ENCODE measurements at regions not wholly inside any gene's neighbourhood (a gene's known extent, or its start where the extent isn't known, plus 50 kb on each side); places are given as distances from the start of the nearest gene placed in this dataset.
A peak's percentile ranks its signal among the peaks of the same experiment; 100 is the strongest.

DNA sequence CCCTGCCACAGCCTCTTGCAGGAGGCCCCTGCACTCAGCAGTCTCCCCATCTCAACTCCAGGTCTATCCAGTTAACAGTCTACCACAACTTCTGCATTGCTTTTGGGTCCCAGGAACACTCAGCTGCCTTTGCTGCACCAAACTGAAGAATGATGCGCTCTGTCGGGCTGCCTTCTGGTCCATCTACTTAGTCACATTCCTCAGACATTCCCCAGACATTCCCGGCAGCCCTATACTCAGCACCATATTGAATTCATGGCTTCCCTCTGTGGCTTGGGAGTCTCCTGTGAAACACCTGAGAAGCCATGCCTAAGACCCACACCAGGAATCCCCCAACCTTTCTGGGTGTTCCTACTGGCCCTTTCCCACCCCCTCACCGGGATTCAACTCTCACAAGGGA lies 99.6 kb upstream of the COL21A1 start:
- no peak for DNase-seq (ENCODE audit: low spot score)

DNA sequence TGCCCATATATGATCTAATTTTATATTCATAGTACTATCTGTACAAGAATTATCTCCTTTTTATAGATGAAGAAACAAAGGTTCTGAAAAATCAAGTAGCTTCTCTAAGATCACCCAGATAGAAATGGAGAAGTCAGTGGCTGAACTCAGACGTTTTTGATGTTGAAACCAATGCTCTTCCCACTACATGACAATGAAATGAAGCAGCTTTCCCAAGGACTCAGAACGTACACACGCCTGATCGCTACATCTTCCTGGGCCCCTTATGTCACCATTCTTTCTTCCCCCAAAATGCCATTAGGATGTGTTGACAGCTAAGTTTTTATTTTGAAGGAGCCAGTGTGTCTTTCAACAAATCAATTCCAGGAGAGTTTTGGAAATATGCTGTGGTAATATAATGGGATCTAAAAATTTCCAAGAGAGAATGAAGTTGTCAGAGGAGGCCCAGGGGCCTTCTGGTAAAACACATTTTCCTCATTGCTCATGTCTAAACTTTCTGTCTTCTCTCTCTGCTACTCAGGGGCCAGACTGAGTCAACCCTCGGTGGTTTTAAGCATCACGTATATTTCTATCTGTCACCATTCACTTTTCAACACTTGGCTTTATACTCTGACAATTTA lies 98.1 kb upstream of the COL21A1 start:
- no peak for DNase-seq (ENCODE audit: low spot score)

DNA sequence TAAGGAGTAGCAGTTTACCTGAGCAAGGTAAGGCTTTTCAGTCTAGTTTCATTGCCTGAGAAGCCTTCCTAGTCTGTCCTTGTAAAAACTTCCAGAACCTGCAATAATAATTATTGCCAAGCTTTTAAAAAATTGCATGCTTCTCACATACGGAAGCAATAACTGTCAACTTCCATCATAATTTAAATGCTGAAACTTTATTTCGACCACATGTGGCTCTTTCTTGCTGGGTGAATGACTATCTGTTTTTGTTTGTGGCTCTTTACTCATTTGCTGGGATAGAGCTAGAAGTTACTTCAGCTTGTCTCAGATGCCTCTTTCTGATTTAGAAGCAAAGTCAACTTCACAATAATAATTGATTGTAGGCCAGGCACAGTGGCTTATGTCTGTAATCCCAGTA lies 95.9 kb upstream of the COL21A1 start:
- DNase-seq (ENCODE audit: low spot score): no peak

DNA sequence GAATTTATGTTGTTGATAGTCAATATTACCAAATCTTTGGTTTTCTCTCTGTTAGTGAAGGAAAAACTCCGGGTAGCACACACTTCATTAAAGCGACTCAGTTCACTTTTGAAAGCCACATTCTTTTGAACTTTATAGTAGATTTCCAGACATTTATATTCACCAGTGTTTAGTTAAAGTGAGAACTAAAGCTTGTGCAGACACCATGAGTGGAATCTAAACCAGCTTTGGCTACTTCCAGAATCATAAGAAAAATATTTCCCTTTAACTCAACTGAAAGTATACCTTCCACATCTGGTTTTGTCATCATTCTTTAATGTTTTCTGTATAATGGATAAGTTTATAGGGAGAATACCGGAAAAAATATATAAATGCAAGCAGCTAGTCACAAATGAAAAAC lies 92.1 kb upstream of the COL21A1 start:
- no peak for DNase-seq (ENCODE audit: low spot score)

DNA sequence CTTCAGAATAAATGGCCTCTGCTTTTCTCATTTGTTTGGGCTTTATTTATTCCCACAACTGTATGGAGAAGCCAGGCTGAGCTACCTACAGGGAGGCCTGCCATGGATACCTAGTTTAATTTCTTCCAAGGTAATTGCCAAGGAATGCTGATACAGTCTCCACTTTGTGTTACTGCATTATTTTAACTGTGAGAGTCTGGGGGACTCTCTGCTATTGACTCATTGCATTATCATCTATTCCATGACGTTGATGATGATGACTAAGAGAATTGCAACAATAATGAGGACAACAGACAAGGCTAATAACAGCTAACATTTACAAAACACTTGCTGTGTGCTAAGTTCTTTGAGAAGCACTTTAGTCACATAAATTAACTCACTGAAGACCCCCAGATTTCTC lies 88.3 kb upstream of the COL21A1 start:
- DNase-seq (ENCODE audit: low spot score): no peak

DNA sequence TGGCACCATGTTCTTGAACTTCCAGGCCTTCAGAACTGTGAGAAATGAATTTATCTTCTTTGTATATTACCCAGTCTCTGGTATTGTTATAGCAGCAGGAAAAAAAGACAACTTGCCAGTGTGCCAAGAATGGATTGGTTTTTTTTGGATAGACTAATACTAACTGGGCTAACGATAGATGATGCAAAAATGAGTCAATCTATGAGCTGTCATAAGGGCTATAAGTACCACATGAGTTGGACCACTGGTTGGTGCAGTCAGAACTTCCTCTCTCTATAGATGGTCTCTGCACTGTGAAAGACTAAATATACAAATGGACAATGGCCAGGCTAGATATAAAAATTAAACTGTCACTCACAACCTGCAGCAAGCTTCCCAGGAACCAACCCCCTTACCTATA lies 87.6 kb upstream of the COL21A1 start:
- no peak for DNase-seq (ENCODE audit: low spot score)

DNA sequence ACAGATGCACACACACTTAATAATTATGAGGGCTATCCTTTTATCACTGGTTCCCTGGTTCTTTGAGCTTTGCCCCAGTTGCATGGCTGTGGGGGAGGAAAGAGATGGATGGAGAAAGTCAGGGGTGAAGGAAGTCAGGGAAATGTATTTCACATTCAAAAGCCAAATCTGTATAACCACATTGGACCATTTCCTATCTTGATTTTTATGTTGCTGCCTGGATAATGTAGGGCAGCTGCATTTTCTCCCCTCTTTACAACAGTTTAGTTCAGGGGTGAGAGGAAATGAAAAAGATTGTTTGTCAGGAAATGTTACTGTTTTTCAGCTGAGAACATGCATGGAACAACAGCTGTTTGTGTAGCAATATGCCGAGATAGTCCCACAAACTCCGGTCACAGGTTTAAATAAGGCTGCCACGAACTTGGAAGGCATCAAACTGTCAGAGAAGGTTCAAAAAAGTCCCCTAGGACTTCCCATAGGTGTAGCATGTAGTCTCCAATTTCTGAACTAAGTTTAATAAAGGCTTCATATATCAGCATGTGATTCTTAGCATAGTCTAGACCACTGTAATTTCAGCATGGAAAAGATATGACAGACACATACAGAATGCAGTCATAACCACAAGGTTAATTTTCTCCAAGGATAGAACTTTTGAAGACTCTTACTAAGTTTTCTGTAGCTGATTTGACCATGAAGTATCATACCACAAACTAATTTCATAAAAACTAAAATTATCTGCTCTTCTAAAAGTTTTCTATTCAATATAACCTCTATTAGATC lies 82.1 kb upstream of the COL21A1 start:
- DNase-seq (ENCODE audit: low spot score): no peak

DNA sequence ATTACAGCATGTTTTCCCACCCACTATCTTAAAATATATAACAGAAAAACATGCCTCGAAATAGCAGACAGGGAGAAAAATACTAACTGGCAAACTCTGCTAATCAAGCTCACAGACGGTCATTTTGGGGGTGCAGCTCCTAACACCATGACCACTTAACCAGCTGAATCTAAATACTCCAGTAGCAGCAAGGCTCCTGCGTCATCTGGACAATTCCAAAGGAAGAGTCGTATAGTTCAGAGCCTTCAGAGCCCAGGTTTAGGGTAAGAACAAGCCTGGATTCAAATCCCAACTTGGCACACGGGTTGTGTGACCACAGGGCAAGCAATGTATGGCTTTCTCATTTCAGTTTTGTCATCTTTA lies 81.3 kb upstream of the COL21A1 start:
- DNase-seq (ENCODE audit: low spot score): no peak

DNA sequence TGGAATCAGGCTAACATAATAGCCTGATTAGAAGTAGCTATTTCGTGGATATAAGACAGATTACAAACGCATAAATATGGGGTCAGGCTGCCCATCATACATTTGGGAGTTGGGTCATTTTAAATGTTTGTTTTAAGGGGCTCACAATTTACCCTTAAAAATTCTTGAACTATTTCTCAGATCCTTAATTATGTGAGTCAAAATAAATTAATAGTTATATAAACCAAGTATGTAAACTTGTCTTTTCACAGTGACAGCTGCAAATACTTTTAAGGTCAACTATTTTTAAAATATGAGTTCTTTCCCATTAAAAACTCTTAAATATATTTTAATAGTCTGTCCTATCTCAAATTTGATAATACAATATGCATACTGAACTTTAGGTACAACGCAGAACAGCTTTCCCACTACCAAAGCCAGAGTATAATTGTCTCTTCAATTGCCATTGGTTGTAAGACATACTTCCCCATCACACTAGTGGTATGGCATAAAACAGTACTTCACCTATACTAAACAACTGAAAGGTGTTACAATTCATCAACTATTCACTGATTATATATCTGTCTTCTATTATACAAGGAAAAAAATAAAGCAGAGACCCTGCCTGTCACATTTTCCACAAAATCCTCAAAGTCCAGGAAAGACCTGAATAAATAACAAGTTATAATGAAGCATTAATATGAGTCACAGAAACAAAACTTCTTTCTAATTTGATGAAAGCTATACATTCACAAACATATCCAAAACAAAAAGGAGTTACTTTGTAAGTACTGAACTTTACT lies 80.8 kb upstream of the COL21A1 start:
- DNase-seq (ENCODE audit: low spot score): no peak

DNA sequence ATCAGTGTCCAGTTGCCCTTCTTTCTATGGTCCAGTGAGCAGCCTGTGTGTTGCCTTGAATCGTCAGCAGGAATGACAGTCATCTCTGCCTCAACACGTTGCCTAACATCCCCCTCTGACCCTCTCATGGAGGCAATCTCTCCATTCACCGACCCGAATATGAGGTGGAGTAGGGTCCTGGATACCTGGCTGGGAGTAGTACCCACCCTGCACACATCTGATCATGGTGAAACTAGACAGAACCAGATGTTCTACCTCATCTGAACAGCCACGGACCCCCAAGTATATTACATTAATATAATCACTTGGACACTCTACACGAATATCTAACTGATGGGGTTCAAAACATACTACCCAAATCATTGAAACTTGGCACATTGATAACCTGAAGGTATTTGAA lies 77.0 kb upstream of the COL21A1 start:
- no peak for DNase-seq (ENCODE audit: low spot score)

DNA sequence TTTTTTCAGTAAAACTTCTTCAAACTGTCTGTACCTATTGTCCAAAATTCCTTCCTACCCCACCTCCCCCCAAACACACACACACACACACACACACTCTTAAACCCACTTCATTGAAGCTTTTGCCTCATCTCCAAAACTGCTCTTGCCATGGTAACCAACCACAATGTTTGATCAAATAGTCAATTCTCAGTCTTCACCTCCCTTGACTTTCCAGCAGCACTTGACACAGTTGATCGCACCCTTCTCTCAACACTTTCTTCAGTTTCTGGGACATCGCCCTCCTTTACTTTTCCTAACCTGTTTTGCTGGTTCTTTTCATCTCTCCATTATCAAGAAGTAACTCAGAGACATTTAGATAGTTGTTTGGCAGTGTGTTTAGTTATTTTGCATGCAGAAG lies 71.5 kb upstream of the COL21A1 start:
- no peak for DNase-seq (ENCODE audit: low spot score)

DNA sequence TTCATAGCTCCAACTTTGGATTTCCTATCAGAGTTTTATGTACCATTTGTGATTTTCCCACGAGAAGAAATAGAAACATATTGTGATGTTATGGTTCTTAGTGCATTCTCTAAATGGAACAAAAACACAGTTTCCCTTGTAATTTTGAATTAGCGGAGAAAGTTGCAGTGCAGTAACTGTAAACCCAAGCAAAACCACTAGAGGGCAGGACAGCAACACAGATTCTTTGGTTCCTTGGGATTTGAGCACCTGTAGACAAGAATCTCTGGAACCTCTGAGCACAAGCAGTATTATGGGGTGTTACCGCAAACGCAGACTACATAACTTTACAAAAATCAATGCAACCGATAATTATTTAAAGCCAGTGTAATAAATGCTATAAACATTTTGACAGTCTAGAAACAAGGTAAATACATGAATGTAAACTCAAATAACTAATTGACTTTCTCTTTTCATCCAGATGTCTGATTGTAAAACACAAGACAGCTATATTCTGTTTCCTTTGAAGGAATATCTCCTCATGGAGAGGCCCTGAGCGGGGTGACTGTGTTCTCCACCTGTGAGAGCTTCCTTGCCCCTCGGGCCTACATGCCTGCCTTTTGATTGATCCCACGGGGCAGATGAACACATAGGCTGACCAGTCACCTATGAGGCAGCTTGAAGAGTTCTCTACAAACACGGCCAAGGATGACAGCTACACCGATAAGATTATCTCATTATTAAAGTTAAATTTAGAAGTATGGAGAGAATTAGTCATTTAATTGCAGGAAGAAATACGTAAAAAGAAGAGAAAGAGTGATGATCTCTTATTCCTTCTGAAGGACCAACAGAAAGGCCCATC lies 67.5 kb upstream of the COL21A1 start:
- DNase-seq (ENCODE audit: low spot score): peak; percentile 11

DNA sequence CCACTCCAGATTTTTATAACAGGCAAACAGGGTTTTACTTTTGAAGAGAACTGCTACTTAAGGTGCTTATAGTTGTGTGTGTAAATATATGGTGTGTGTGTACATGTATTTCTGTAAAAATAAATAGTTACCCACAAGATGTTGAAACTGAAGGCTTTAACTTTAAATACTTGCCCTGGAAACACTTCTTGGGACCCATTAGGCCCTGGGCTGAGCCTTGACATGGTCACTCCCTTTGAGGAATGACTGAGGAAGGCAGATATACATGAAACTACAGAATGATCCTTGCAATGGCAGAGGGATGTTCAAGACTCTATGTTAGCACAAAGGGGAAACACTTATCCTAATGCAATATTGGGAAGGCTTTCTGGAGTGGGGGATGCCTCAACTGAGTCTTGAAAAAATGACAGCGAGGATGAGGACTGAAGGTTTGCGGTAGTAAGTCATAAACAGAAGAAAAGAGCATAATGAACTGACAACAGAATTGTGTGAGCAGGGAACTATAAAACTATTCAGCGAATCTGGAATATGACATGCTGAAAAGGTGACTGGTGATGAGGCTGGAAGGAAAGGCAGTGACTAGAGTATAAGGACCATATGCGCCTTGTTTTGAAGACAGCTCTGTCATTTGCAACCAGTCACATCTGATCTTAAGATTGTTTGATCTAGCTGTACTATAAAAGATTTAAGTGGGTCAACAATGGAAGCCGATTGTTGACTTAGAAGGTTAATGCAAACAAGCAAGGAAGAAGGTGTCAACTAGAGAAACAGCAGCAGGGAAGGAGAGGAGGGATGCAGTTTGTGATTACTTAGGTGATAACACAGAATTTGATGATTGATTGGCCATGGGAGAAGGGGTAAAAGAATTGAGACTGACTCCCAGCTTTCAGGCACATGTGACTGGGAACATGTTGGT lies 64.4 kb upstream of the COL21A1 start:
- DNase-seq (ENCODE audit: low spot score): no peak

DNA sequence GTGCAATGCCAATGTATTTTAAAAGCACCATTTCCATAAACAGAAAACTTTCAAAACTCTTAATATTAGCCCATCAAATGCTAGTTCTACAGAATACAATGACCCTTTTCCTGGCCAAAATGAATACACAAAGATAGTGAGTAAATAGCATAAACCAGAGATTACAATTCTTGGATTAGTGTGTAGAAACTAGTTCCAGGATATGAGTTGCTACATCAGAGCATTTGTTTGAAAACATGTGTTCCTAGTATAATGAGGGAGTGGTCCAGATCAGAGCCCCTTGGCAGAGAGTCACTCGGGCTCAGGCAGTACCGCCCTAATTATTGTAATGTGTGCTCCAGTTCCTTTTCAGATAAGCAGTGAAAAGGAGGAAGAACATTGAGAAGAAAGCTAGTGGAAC lies 63.7 kb upstream of the COL21A1 start:
- DNase-seq (ENCODE audit: low spot score): no peak

DNA sequence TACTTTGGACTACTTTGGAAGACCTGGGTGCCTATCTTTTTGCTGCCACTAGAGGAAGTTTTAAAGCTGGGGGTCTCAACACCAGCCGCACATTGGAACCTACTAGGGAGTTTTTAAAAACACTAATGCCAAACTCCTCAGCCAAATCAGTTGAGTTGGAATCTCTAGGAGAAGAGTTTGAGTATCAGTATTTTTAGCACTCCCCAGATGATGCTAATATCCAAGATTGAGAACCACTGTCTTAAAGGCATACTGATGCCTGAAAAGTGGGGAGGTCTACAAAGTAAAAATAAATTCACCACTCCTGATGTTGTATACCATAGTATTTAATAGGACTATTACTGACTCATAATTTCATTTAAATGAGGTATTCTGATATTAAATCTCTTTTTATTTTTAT lies 62.9 kb upstream of the COL21A1 start:
- DNase-seq (ENCODE audit: low spot score): no peak

DNA sequence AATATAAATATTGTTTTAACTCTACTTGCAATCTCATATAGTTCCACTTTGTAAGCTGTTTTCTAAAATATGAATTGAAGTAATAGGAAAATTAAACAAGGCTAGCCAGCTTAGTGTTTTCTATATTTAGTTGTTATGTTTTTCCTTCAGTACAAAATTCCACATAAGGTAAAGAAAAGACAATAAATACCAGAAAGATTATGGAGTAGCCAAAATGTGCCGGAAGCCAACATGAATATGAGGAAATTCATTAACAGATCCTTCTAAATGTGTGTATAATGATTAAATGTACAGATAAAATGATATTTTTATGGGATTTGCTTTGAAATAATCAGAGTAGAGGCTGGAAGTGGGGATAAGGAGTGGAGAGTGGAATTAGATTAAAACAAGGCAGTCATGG lies 52.5 kb upstream of the COL21A1 start:
- no peak for DNase-seq (ENCODE audit: low spot score)

DNA sequence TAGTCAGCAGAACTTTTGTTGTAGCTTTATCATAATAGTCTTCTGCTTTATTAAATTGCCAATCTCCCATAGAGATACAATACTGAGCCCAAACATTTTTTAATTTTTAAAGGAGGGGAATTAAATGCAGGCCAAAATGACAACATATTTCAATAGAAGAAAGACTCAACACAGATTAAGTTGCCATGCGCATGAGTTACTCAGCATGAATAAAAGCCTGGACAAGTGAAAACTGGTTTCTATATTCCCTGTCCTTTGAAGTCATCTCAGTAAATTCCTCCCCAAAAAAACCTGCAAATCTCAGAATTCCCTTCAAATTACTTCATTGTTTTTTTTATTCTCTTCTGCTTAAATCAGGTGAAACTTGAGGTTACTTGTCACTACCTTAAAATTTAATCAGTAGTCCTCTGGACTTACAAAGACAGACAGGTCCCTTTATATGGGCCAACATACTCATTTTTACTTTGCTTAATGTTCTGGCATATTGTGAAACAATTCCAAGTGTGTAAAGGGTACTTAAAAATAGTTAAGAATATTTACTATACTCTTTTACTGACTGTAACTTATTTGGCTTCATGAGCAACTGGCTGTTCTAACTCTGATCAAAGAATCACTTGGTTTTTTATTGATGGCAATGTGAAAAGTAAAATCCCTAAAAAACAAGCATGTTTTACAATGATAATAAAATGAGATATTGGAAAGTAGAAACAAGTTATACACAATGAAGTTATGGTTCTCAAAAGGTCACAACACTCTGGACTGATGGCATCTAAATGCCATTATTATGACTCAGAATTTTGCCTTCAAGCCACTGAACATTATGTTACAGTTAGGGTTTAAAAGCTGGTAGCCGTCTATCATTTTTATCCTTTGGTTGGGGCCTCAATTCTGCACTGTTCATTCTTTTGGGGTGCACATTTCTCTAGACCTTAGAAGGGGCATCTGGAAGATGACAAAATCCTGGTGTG lies 49.9 kb upstream of the COL21A1 start:
- DNase-seq (ENCODE audit: low spot score): no peak
